ENCODE measurements at regions not wholly inside any gene's neighbourhood (a gene's known extent, or its start where the extent isn't known, plus 50 kb on each side); places are given as distances from the start of the nearest gene placed in this dataset.

- DNase-seq = no peak
Observed at GRCh38 chr15:96219681-96220080, 110.8 kb upstream of the NR2F2 start.

GRCh38 chr15:96220657-96221056, 109.8 kb upstream of the NR2F2 start:
- DNase-seq = no peak

DNA sequence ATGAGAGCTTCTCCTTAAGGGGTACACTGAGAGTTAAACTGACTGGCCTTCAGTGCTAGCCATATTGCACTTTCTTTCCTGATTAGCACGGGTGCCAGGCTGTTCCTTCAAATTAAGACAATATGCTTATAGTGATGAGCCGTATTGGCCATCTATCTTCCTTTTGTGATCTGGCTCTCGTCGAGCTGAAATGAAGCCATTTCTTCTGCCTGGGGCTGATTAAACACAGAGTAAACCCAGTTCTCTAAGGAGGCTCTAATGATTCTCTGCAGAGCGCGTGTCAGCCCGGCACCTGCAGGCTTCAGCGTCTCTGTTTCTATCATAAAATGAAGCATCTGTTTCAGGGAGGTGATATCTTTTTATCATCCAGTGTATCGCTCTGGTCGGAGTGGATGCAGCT, 107.5 kb upstream of the NR2F2 start:
- DNase-seq = no peak

GRCh38 chr15:96223939-96224338, 106.6 kb upstream of the NR2F2 start:
- DNase-seq = no peak

DNA sequence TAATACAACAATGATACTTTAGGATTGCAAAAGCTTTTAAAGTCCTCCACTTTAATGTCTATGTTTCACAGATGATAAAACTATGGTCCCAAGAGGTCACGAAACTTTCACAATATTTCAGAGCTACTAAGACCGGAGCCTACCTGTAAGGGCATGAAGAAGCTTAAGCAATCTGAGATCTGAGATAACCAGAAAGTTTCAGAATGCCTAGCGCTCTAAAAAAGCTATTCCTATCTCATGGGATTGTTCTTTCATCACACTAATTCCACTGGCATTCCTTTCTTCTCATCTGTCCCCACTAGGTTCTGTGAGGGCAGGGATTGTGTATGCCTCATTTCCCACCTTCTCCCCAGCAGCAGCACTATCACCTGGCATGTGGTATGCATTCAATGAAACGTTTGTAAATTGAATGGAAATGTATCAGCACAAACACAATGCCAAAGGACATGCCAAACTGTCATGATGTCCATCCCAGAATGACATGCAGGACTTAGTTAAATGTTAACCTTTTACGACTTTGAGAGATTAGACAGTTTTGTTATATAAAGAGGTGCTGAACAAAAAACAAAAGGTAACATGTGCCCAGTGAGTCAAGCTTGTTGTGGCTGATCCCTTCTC, 104.7 kb upstream of the NR2F2 start:
- no peak for DNase-seq

- DNase-seq = no peak
Observed at GRCh38 chr15:96230526-96231181, 99.8 kb upstream of the NR2F2 start.

- no peak for DNase-seq
Observed at GRCh38 chr15:96232335-96232734, 98.2 kb upstream of the NR2F2 start.

DNA sequence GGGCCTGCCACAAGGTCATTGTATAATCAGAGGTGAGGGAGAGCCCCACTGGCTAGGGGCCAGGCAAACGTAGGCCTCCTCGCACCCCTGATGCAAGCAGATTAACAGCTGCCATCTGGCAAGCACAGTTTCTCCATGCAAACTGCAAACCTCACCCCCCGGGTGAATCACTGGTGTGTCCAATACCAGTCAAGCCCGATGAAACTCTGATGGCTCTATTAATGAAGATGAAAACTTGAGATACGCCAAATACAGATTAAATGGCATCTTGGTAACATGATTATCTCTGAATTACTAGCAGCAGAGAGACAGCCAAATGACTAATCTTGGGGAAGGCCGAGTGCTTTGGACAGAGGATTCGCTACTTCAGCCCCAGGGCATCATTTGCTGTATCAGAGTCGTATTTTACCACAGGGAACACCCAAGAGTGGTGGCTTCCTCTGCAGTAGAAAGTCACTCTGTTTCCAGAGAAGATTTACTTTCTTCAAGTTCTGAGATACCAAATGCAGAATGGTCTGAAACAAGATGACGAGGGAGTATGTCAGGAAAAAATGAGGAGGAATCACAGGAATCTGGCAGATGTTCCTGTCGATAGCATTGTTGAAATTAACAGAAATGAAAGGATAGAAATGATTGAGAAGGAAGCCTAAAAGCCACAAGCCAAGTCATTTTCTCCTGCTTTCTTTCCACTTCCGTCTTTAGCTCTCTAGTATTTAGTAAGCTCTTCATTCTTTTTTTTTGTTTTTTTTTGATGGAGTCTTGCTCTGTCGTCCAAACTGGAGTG, 96.2 kb upstream of the NR2F2 start:
- DNase-seq = no peak

DNA sequence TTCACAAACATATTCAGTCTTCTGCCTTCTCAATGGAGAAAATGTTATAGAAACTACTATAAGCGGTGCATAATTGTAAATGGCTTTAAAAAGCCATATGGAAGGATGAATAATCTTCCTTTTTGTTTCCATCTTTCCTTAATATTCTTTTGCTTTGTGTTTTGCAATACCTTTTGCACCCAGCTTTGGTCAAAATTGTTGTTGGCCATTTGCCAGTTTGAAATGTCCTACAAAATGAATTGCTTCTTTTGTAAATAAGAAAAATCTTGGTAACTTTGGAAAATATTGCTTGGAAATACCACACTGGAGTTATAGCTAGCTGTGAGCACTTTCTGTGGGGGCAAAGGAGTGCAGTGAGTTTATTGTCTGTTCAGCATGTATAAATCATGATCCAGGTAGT, 93.5 kb upstream of the NR2F2 start:
- no peak for DNase-seq

GRCh38 chr15:96242761-96243160, 87.7 kb upstream of the NR2F2 start:
- no peak for DNase-seq

DNA sequence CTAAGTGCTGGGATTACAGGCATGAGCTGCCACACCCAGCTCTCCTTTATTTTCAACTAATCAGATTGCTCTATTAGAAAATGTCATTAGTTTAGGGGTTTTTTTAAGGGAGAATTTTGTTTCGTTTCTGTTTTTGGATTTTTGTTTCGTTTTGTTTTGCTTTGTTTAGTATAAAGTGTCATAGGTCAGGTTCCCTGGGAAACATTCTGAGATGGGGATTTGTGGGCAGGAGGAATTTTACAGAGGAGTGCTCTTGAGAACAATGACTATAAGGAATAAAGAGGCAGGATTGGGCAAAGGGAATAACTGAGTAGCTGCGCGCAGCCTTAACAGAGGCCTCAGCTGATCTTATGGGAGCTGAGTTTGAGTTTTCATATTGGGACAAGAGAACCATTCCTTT, 86.8 kb upstream of the NR2F2 start:
- DNase-seq = no peak

DNA sequence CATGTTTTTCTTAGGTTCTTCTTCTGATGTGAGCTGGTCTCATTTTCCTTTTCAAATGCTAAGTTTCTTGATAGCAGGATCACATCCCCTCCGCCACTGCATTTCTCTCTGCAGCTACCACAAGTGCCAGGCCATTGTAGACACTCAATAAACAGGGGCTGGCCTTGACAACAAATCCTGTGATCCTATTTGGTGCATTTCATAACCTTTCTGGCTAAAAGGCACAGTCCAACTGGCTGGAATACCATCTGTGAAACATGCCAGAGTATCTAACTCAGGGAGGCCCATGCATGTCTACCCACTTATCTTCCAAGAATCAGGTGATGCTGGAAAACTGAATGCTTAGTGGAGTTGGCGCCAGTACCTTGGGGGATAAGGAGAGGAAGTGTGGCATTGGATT, 85.2 kb upstream of the NR2F2 start:
- DNase-seq = no peak

- DNase-seq = no peak
Observed at GRCh38 chr15:96246057-96246456, 84.4 kb upstream of the NR2F2 start.

DNA sequence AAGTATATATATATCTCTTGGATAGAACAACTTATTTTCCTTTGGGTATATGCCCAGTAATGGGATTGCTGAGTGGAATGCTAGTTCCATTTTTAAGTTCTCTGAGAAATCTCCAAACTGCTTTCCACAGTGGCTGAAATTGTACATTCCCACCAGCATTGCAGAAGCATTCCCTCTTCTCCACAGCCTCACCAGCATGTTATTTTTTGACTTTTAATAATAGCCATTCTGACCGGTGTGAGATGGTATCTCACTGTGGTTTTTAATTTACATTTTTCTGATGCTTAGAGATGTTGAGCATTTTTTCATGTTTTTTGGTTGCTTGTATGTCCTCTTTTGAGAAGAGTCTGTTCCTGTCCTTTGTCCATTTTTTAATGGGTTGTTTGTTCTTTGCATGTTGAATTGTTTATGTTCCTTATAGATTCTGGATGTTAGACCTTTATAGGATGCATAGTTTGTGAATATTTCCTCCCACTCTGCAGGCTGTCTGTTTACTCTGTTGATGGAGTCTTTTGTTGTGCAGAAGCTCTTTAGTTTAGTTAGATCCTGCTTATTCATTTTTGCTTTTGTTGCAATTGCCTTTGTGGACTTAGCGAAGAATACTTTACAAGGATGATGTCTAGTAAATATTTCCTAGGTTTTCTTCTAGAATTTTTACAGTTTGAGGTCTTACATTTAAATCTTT, 82.7 kb upstream of the NR2F2 start:
- DNase-seq = no peak

GRCh38 chr15:96252148-96252547, 78.4 kb upstream of the NR2F2 start:
- DNase-seq = no peak

- no peak for DNase-seq
Observed at GRCh38 chr15:96253006-96253747, 77.3 kb upstream of the NR2F2 start.

- no peak for DNase-seq
Observed at GRCh38 chr15:96254173-96254572, 76.3 kb upstream of the NR2F2 start.

GRCh38 chr15:96255599-96255998, 74.9 kb upstream of the NR2F2 start:
- DNase-seq = no peak

GRCh38 chr15:96261575-96262034, 68.9 kb upstream of the NR2F2 start:
- DNase-seq = no peak

- no peak for DNase-seq
Observed at GRCh38 chr15:96262097-96262496, 68.4 kb upstream of the NR2F2 start.

- no peak for DNase-seq
Observed at GRCh38 chr15:96262549-96263489, 67.7 kb upstream of the NR2F2 start.

DNA sequence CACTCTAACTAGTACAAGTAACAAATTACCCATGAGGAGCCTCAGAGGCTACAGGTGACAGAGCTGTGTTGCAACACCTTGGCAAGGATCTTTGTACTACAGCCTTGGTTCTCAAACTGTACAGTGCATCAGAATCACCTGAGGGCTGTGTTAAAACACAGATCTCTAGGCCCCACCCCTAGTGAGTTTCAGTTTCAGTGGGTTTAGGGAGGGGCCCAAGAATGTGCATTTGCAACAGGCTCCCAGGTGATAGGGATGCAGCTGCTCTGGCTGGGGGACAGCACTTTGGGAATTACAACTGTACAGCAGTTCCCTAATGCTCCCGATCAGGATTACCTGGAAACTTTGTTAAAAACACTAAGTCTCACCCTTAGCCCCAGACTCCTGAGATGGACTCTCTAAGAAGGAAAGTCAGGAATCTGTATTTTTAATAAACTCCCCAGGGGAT, 66.1 kb upstream of the NR2F2 start:
- DNase-seq = no peak

Measured in inflammatory macrophage treated with lipopolysaccharide for 4 hours (primary cell).